GM12873 (cell line): ENCODE measurements at regions not wholly inside any gene's neighbourhood (a gene's known extent, or its start where the extent isn't known, plus 50 kb on each side); places are given as distances from the start of the nearest gene placed in this dataset.

Source experiments
- TF ChIP-seq, protein P1 (sequence below): IDR thresholded peaks from 2 replicates; pipeline ENCODE4 v1.5.1; 2012; ENCODE audit warnings: low read depth, mild to moderate bottlenecking, moderate library complexity, low read length, control low read depth; ENCODE audit not compliant: insufficient read depth; ENCODE audit errors: missing control alignments

- TF ChIP-seq, protein P1, sequence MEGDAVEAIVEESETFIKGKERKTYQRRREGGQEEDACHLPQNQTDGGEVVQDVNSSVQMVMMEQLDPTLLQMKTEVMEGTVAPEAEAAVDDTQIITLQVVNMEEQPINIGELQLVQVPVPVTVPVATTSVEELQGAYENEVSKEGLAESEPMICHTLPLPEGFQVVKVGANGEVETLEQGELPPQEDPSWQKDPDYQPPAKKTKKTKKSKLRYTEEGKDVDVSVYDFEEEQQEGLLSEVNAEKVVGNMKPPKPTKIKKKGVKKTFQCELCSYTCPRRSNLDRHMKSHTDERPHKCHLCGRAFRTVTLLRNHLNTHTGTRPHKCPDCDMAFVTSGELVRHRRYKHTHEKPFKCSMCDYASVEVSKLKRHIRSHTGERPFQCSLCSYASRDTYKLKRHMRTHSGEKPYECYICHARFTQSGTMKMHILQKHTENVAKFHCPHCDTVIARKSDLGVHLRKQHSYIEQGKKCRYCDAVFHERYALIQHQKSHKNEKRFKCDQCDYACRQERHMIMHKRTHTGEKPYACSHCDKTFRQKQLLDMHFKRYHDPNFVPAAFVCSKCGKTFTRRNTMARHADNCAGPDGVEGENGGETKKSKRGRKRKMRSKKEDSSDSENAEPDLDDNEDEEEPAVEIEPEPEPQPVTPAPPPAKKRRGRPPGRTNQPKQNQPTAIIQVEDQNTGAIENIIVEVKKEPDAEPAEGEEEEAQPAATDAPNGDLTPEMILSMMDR: no peak
Measured at GRCh38 chr2:236935631-236936445, 149.9 kb upstream of the COPS8 start.

GRCh38 chr2:236936446-236936940 lies 149.2 kb upstream of the COPS8 start:
- TF ChIP-seq, protein P1: no peak

- TF ChIP-seq, protein P1: no peak
Measured at GRCh38 chr2:236938126-236938525, 147.6 kb upstream of the COPS8 start.

- TF ChIP-seq, protein P1: no peak
Measured at GRCh38 chr2:236939271-236939670, 146.4 kb upstream of the COPS8 start.

DNA sequence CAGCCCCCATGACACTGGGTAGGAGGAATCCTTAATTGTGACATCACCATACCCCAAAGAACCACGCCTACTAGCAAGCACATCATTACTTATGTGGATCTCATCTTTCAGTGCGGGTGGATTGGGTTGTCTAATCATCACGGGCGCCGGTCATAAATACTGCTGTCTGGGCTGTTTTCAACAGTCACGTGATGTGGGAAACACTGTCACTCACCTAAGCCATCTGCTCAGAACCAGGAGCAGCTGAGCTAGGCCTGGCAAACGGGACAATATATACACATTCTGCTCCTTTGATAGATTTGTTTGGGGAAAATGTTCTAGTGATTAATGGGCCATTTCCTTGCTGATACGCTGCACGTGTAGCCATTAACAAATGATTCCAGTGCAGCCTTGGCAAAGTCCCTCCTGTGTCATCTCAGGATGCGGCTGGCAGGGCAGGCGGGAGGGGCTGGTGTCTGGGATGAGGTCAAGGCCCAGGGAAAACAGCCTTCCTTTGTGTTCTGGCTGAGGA lies 145.9 kb upstream of the COPS8 start:
- TF ChIP-seq, protein P1: no peak

DNA sequence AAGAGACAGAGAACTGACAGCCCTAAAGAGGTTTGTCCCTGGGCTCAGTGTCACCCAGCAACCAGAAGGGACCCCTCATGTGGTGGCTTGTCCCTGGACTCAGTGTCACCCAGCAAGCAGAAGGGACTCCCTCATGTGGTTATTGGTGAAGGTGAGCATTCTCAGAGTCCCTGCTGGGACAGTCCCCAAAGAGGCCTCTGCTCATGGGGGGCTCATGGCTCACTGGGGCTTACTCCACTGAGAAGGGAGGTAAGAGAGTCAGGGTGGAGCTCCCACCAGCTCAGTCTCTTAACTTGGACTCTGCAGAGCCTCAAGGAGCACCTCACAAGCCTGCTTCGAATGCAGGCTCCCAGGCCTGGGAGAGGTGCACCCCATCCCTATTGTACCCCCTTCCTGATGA lies 145.2 kb upstream of the COPS8 start:
- TF ChIP-seq, protein P1: no peak

- TF ChIP-seq, protein P1: no peak
Measured at GRCh38 chr2:236940916-236941520, 144.7 kb upstream of the COPS8 start.
